ENCODE measurements at regions not wholly inside any gene's neighbourhood (a gene's known extent, or its start where the extent isn't known, plus 50 kb on each side); places are given as distances from the start of the nearest gene placed in this dataset.

GRCh38 chr12:87930033-87930432, 99.2 kb downstream of the C12orf50 start:
- Mint-ChIP-seq H3K27ac (ENCODE audit: unreplicated experiment) (no peak overlapping the region), H3K4me3 (ENCODE audit: unreplicated experiment) (no peak overlapping the region), H3K27me3 (ENCODE audit: unreplicated experiment) (peaks cover 3% of the 10 kb centered on the region), H3K36me3 (ENCODE audit: low read depth, unreplicated experiment) (no peaks in the 10 kb centered on the region), H3K4me1 (ENCODE audit: unreplicated experiment) (no peaks in the 10 kb centered on the region), H3K9me3 (ENCODE audit: unreplicated experiment) (no peaks in the 10 kb centered on the region)
- TF ChIP-seq, protein P1, sequence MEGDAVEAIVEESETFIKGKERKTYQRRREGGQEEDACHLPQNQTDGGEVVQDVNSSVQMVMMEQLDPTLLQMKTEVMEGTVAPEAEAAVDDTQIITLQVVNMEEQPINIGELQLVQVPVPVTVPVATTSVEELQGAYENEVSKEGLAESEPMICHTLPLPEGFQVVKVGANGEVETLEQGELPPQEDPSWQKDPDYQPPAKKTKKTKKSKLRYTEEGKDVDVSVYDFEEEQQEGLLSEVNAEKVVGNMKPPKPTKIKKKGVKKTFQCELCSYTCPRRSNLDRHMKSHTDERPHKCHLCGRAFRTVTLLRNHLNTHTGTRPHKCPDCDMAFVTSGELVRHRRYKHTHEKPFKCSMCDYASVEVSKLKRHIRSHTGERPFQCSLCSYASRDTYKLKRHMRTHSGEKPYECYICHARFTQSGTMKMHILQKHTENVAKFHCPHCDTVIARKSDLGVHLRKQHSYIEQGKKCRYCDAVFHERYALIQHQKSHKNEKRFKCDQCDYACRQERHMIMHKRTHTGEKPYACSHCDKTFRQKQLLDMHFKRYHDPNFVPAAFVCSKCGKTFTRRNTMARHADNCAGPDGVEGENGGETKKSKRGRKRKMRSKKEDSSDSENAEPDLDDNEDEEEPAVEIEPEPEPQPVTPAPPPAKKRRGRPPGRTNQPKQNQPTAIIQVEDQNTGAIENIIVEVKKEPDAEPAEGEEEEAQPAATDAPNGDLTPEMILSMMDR (IDR thresholded peaks at IDR 0.05; ENCODE audit: unreplicated experiment), result no peak
- DNase-seq (ENCODE audit: low spot score), result no peak

- Mint-ChIP-seq H3K9me3 (ENCODE audit: unreplicated experiment) (no peaks in the 10 kb centered on the region), H3K4me3 (ENCODE audit: unreplicated experiment) (no peak overlapping the region), H3K27ac (ENCODE audit: unreplicated experiment) (no peak overlapping the region), H3K36me3 (ENCODE audit: low read depth, unreplicated experiment) (no peaks in the 10 kb centered on the region), H3K4me1 (ENCODE audit: unreplicated experiment) (no peaks in the 10 kb centered on the region), H3K27me3 (ENCODE audit: unreplicated experiment) (peaks cover 3% of the 10 kb centered on the region)
- no peak for DNase-seq (ENCODE audit: low spot score)
- TF ChIP-seq, protein P1 (IDR thresholded peaks at IDR 0.05; ENCODE audit: unreplicated experiment), result no peak
Measured at GRCh38 chr12:87929346-87929745, 99.9 kb downstream of the C12orf50 start.

GRCh38 chr12:87928031-87928430, 101.2 kb downstream of the C12orf50 start:
- Mint-ChIP-seq H3K4me1 (ENCODE audit: unreplicated experiment) (no peaks in the 10 kb centered on the region), H3K36me3 (ENCODE audit: low read depth, unreplicated experiment) (no peaks in the 10 kb centered on the region), H3K27ac (ENCODE audit: unreplicated experiment) (no peak overlapping the region), H3K27me3 (ENCODE audit: unreplicated experiment) (peaks cover 3% of the 10 kb centered on the region), H3K9me3 (ENCODE audit: unreplicated experiment) (no peaks in the 10 kb centered on the region), H3K4me3 (ENCODE audit: unreplicated experiment) (no peak overlapping the region)
- TF ChIP-seq, protein P1 (IDR thresholded peaks at IDR 0.05; ENCODE audit: unreplicated experiment), result no peak
- no peak for DNase-seq (ENCODE audit: low spot score)

- Mint-ChIP-seq H3K36me3 (ENCODE audit: low read depth, unreplicated experiment) (no peaks in the 10 kb centered on the region), H3K4me1 (ENCODE audit: unreplicated experiment) (peaks cover 6% of the 10 kb centered on the region), H3K27ac (ENCODE audit: unreplicated experiment) (no peak overlapping the region), H3K27me3 (ENCODE audit: unreplicated experiment) (peaks cover 3% of the 10 kb centered on the region), H3K4me3 (ENCODE audit: unreplicated experiment) (no peak overlapping the region), H3K9me3 (ENCODE audit: unreplicated experiment) (no peaks in the 10 kb centered on the region)
- DNase-seq (ENCODE audit: low spot score), result no peak
- TF ChIP-seq, protein P1 (IDR thresholded peaks at IDR 0.05; ENCODE audit: unreplicated experiment), result no peak
Measured at GRCh38 chr12:87925021-87925420, 104.2 kb downstream of the C12orf50 start.

- Mint-ChIP-seq H3K4me1 (ENCODE audit: unreplicated experiment) (peaks cover 6% of the 10 kb centered on the region), H3K9me3 (ENCODE audit: unreplicated experiment) (no peaks in the 10 kb centered on the region), H3K36me3 (ENCODE audit: low read depth, unreplicated experiment) (no peaks in the 10 kb centered on the region), H3K27ac (ENCODE audit: unreplicated experiment) (no peak overlapping the region), H3K4me3 (ENCODE audit: unreplicated experiment) (no peak overlapping the region), H3K27me3 (ENCODE audit: unreplicated experiment) (peaks cover 3% of the 10 kb centered on the region)
- TF ChIP-seq, protein P1 (IDR thresholded peaks at IDR 0.05; ENCODE audit: unreplicated experiment), result no peak
- no peak for DNase-seq (ENCODE audit: low spot score)
Measured at GRCh38 chr12:87924149-87924548, 105.1 kb downstream of the C12orf50 start.
